BE2C (cell line): ENCODE measurements at regions not wholly inside any gene's neighbourhood (a gene's known extent, or its start where the extent isn't known, plus 50 kb on each side); places are given as distances from the start of the nearest gene placed in this dataset.

ENCODE experiments used
- DNase-seq: peaks from one replicate; pipeline ENCODE4 v3.0.0-alpha.2; 2020
- H3K27me3 ChIP-seq: fragments of 250-450 bp; sonication (Bioruptor Pico); 2 replicates; pipeline ENCODE4 v1.5.1; 2020; ENCODE audit warnings: mild to moderate bottlenecking
- H3K36me3 ChIP-seq: fragments of 250-450 bp; sonication (Bioruptor Pico); 2 replicates; pipeline ENCODE4 v1.5.1; 2020; ENCODE audit warnings: mild to moderate bottlenecking
- H3K4me1 ChIP-seq: fragments of 250-450 bp; sonication (Bioruptor Pico); 2 replicates; pipeline ENCODE4 v1.5.1; 2020
- H3K4me3 ChIP-seq: 2 replicates; pipeline ENCODE4 v1.5.1; 2011; ENCODE audit warnings: low read depth, low read length
- H3K9me3 ChIP-seq: fragments of 250-450 bp; sonication (Bioruptor Pico); 2 replicates; pipeline ENCODE4 v1.5.1; 2020
- TF ChIP-seq, protein P1 (sequence below): IDR thresholded peaks from 2 replicates; pipeline ENCODE4 v1.5.1; 2012; ENCODE audit warnings: mild to moderate bottlenecking, low read depth, low read length

DNA sequence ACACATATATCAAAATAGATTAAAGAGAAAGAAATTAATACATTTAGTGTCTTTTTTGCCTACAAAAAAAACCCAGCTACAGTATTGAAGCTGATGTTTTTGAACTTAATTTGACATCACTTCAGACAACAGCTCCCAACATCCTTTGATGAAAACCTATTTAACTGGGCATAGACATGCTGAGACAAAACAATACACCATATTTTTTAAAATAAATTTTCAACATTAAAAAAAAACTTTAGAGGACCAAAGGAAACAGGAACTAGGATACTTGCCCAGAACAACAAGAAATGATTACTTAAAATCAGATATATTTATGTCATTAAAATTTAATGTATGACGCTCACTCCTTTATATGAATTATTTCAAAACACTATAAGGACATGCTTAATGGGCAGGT is 178.1 kb downstream of the MREG start:
- TF ChIP-seq, protein P1, sequence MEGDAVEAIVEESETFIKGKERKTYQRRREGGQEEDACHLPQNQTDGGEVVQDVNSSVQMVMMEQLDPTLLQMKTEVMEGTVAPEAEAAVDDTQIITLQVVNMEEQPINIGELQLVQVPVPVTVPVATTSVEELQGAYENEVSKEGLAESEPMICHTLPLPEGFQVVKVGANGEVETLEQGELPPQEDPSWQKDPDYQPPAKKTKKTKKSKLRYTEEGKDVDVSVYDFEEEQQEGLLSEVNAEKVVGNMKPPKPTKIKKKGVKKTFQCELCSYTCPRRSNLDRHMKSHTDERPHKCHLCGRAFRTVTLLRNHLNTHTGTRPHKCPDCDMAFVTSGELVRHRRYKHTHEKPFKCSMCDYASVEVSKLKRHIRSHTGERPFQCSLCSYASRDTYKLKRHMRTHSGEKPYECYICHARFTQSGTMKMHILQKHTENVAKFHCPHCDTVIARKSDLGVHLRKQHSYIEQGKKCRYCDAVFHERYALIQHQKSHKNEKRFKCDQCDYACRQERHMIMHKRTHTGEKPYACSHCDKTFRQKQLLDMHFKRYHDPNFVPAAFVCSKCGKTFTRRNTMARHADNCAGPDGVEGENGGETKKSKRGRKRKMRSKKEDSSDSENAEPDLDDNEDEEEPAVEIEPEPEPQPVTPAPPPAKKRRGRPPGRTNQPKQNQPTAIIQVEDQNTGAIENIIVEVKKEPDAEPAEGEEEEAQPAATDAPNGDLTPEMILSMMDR, result no peak
- H3K27me3 ChIP-seq, result no peaks in the 10 kb centered on the region
- no peaks in the 10 kb centered on the region; the same call in 1 of the 2 replicates for H3K4me1 ChIP-seq
- H3K4me3 ChIP-seq, result no peak overlapping the region
- no peak for DNase-seq
- H3K9me3 ChIP-seq, result no peaks in the 10 kb centered on the region
- no peaks in the 10 kb centered on the region for H3K36me3 ChIP-seq

DNA sequence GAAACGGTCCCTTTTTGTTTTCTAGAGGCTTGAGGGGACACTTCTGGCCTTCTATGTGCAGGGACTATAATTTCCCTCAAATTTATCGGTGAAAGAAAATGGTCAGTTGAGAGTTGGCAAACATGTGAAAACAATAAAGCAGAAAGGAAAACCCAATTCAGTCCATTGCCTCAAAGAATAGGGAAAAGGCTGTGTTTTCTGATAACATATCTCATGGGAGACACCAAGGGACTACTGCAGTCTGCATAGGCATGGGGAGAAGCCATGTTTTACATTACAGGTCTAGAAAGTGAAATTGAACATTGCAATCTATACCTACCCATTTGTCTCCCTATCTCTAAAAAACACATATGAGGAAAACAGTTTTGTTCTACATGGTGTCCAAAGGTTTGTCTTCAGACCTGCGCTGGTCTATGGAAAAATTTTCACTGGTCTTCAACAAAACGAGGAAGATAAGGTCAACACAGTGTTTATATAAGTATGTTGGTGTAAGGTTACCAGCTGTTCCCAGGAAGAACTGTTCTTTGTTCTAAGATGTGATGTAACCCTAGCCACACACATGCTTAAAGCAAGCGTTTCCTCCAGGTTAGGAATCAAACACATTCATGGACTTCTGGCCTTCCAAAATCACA is 179.7 kb downstream of the MREG start:
- TF ChIP-seq, protein P1, result no peak
- no peaks in the 10 kb centered on the region for H3K36me3 ChIP-seq
- no peaks in the 10 kb centered on the region for H3K9me3 ChIP-seq
- DNase-seq, result no peak
- H3K27me3 ChIP-seq, result no peaks in the 10 kb centered on the region
- H3K4me3 ChIP-seq, result no peak overlapping the region
- no peaks in the 10 kb centered on the region; the same call in 1 of the 2 replicates for H3K4me1 ChIP-seq

GRCh38 chr2:215832791-215833190 is 180.6 kb downstream of the MREG start:
- Histone ChIP-seq H3K9me3 (no peaks in the 10 kb centered on the region), H3K4me3 (no peak overlapping the region), H3K4me1 (no peaks in the 10 kb centered on the region; the same call in 1 of the 2 replicates), H3K36me3 (no peaks in the 10 kb centered on the region), H3K27me3 (no peaks in the 10 kb centered on the region)
- DNase-seq, result no peak
- TF ChIP-seq, protein P1, result no peak

- no peaks in the 10 kb centered on the region for H3K36me3 ChIP-seq
- no peak overlapping the region for H3K4me3 ChIP-seq
- DNase-seq, result no peak
- no peaks in the 10 kb centered on the region for H3K9me3 ChIP-seq
- TF ChIP-seq, protein P1, result no peak
- H3K4me1 ChIP-seq, result peaks cover 3% of the 10 kb centered on the region
- no peaks in the 10 kb centered on the region for H3K27me3 ChIP-seq
Observed at GRCh38 chr2:215831296-215831913, 181.9 kb downstream of the MREG start.

DNA sequence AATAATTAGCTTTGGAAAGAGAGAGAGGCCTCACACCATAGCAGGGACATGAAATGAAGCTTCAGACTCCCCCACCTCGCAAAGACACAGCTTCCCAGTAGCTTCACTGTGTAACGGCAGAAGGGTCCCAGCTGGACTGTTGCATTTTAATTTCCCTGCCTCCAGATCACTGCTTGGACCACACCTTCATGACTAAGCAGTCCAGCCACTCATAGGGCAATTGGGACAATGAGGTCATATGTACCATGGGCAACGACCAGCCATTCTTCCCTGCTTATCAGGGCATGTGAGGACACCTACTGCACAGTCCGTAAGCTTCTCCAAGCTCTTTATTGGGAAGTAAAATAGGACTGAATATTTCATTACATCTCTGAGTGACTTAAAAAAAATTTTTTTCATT is 183.0 kb downstream of the MREG start:
- TF ChIP-seq, protein P1, result no peak
- no peak for DNase-seq
- no peaks in the 10 kb centered on the region for H3K27me3 ChIP-seq
- H3K4me3 ChIP-seq, result no peak overlapping the region
- no peaks in the 10 kb centered on the region for H3K9me3 ChIP-seq
- H3K36me3 ChIP-seq, result no peaks in the 10 kb centered on the region
- peaks cover 3% of the 10 kb centered on the region; the same call in 1 of the 2 replicates for H3K4me1 ChIP-seq

- H3K4me1 ChIP-seq, result peaks cover 3% of the 10 kb centered on the region; the same call in 1 of the 2 replicates
- TF ChIP-seq, protein P1, result no peak
- DNase-seq, result no peak
- H3K9me3 ChIP-seq, result no peaks in the 10 kb centered on the region
- H3K36me3 ChIP-seq, result no peaks in the 10 kb centered on the region
- no peak overlapping the region for H3K4me3 ChIP-seq
- H3K27me3 ChIP-seq, result no peaks in the 10 kb centered on the region
Observed at GRCh38 chr2:215829261-215829660, 184.1 kb downstream of the MREG start.
